ENCODE measurements at regions not wholly inside any gene's neighbourhood (a gene's known extent, or its start where the extent isn't known, plus 50 kb on each side); places are given as distances from the start of the nearest gene placed in this dataset.

- TF ChIP-seq EZH2 (IDR thresholded peaks at IDR 0.05; ENCODE audit: low read length, missing control alignments) (no peak), CTCF (conservative IDR thresholded peaks at IDR 0.05 in 1 of 2, IDR thresholded peaks at IDR 0.05 in 1 of 2; ENCODE audit: low read depth in 1 of 2, low read length in 2 of 2) (no peak)
Measured at GRCh38 chr13:44032802-44033201, 153.1 kb downstream of the LACC1 start.

Data from fibroblast of lung (primary cell).